PC-9 (cell line): ENCODE measurements at regions not wholly inside any gene's neighbourhood (a gene's known extent, or its start where the extent isn't known, plus 50 kb on each side); places are given as distances from the start of the nearest gene placed in this dataset.

Source experiments
- EZH2 ChIP-seq: fragments of 200-600 bp; sonication (generic); IDR thresholded peaks from 2 replicates; pipeline ENCODE4 v1.8.0; 2017; ENCODE audit warnings: antibody characterized with exemption, low read depth
- TF ChIP-seq, protein P1 (sequence below): fragments of 200-600 bp; sonication (generic); conservative IDR thresholded peaks from 2 replicates; pipeline ENCODE4 v1.6.1; 2017; ENCODE audit warnings: mixed run types, antibody characterized with exemption, mild to moderate bottlenecking, moderate library complexity

GRCh38 chr5:113723021-113723420 is 209.5 kb downstream of the YTHDC2 start:
- TF ChIP-seq, protein P1, sequence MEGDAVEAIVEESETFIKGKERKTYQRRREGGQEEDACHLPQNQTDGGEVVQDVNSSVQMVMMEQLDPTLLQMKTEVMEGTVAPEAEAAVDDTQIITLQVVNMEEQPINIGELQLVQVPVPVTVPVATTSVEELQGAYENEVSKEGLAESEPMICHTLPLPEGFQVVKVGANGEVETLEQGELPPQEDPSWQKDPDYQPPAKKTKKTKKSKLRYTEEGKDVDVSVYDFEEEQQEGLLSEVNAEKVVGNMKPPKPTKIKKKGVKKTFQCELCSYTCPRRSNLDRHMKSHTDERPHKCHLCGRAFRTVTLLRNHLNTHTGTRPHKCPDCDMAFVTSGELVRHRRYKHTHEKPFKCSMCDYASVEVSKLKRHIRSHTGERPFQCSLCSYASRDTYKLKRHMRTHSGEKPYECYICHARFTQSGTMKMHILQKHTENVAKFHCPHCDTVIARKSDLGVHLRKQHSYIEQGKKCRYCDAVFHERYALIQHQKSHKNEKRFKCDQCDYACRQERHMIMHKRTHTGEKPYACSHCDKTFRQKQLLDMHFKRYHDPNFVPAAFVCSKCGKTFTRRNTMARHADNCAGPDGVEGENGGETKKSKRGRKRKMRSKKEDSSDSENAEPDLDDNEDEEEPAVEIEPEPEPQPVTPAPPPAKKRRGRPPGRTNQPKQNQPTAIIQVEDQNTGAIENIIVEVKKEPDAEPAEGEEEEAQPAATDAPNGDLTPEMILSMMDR: no peak
- no peak for TF ChIP-seq EZH2
